Small intestine (tissue), 7 donors: ENCODE measurements at regions not wholly inside any gene's neighbourhood (a gene's known extent, or its start where the extent isn't known, plus 50 kb on each side); places are given as distances from the start of the nearest gene placed in this dataset.

Source experiments
- DNase-seq, 2 donors: peaks; one replicate each; pipeline versions ENCODE4 v3.0.0 to v3.0.0-alpha.2; 2013
- FAIRE-seq: peaks from 2 replicates; lab custom pipeline; 2012; peaks lifted over from hg19 to GRCh38; lab: Jason Lieb, UNC
- H3K27ac ChIP-seq, 3 donors: one replicate each; pipeline ENCODE4 v1.5.1; 2013; ENCODE audit warnings: low read length in 2 of 3, mild to moderate bottlenecking in 2 of 3, control low read depth in 1 of 3, inconsistent platforms in 1 of 3, low read depth in 1 of 3, moderate library complexity in 1 of 3
- H3K27me3 ChIP-seq, 3 donors: one replicate each; pipeline ENCODE4 v1.6.1; 2013; ENCODE audit warnings: low read length in 3 of 3, inconsistent platforms in 1 of 3; ENCODE audit not compliant: control insufficient read depth in 3 of 3, insufficient read depth in 3 of 3
- H3K36me3 ChIP-seq, 3 donors: one replicate each; pipeline ENCODE4 v1.6.1; 2013; ENCODE audit warnings: low read length in 3 of 3, inconsistent platforms in 1 of 3, low read depth in 1 of 3, mild to moderate bottlenecking in 1 of 3, moderate library complexity in 1 of 3; ENCODE audit not compliant: control insufficient read depth in 3 of 3, insufficient read depth in 2 of 3
- H3K4me1 ChIP-seq, 3 donors: one replicate each; pipeline ENCODE4 v1.6.1; 2013; ENCODE audit warnings: low read length in 2 of 3, inconsistent platforms in 1 of 3, low read depth in 1 of 3, mild to moderate bottlenecking in 1 of 3, moderate library complexity in 1 of 3; ENCODE audit not compliant: control insufficient read depth in 3 of 3, insufficient read depth in 2 of 3
- H3K4me3 ChIP-seq, 3 donors: one replicate each; pipeline ENCODE4 v1.5.1; 2013; ENCODE audit warnings: low read length in 3 of 3, control low read depth in 1 of 3, inconsistent platforms in 1 of 3, low read depth in 1 of 3, mild to moderate bottlenecking in 1 of 3, moderate library complexity in 1 of 3
- H3K9me3 ChIP-seq, 2 donors: one replicate each; pipeline ENCODE4 v1.6.1; 2013; ENCODE audit warnings: low read depth in 1 of 2, low read length in 1 of 2; ENCODE audit not compliant: control insufficient read depth in 2 of 2, insufficient read depth in 1 of 2
- WGBS, 3 donors: extraction: QIAGEN DNeasy Blood & Tissue Kit; methylation state at CpG; one replicate each; pipeline ENCODE4 v1.1.7; 2013; 5-methylcytosine and 5-hydroxymethylcytosine counted together
- donor health status: healthy with polysubstance abuse.
- donor health status: control.
- donor health status: control.
- donor health status: Bipolar disorder and iron deficiency.
- donor health status: healthy.

DNA sequence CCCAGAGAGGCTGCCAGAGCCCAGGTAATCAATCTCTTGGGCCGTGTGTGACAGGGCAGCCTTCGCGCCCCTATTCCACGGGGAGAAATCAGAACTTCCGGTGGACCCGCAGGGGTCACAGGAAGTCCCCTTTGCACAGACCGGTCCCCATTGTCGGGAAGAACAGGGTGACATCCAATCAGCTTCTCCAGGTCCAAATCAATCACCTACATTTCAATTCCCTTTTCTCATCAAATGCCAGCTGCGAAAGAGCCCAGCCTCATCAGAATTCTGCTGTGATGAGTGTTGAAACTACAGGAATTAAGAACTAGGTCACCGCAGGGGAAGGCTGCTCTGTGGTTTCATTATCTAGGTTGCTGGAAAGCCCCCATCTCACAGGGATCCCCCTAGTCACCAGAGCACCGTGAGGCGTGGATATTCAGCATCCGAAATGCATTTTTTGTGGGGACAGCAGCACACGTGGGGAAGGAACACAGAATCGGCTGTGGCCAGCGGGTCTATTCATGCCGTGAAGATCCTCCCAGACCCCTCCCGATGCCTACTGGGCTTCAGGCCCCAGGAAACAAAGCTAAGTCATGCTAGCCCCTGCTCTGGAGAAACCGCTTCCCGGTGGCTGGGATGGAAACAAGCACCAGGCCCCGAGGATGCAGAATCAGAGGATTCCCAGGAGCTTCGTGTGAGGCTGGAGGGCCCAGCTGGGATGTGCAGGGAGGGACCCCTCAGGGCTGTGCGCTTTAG is 193.7 kb upstream of the ID2 start:
- Histone ChIP-seq H3K4me1 (peaks cover 0 to 25% (median 5%) of the 10 kb centered on the region in 3 donors), H3K27ac (peak overlapping the region in 1 of 3 donors; percentile 25), H3K36me3 (no peaks in the 10 kb centered on the region), H3K4me3 (peak overlapping the region in 1 of 3 donors; percentile 9), H3K9me3 (peaks cover 0 to 4% of the 10 kb centered on the region in 2 donors), H3K27me3 (no peaks in the 10 kb centered on the region)
- DNase-seq (peak in 1 of 2 donors; percentile 16), FAIRE-seq (no peak)
- WGBS, 3 donors: 63 to 85% (median 63%) methylated on average over 23 of the region's 23 CpGs

DNA sequence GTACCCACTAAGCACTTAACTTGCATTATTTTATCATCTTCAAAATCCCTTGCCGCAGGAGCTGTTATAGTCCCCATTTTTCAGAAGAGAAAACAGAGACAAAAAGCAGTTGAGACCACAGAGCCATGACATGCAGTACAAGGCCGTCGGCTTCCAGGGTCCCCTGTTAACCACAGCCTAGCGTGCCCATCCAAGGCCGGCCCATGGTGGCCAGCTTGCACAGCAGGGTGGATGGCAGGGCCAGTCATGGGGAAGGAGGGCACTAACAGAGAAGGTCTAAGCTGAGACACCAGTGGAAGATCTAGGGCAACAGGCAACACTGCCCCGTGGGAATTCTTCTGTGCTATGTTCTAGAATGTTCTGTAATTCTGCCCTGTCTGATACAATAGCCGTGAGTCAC is 192.6 kb upstream of the ID2 start:
- no peak for DNase-seq
- peaks cover 0 to 4% of the 10 kb centered on the region in 2 donors for H3K9me3 ChIP-seq
- peak overlapping the region in 1 of 3 donors; percentile 24 for H3K27ac ChIP-seq
- H3K27me3 ChIP-seq: no peaks in the 10 kb centered on the region
- H3K36me3 ChIP-seq: no peaks in the 10 kb centered on the region
- peaks cover 0 to 34% (median 9%) of the 10 kb centered on the region in 3 donors for H3K4me1 ChIP-seq
- 91 to 96% (median 96%) methylated on average over 7 of the region's 7 CpGs for WGBS, 3 donors
- no peak overlapping the region for H3K4me3 ChIP-seq
- no peak for FAIRE-seq

DNA sequence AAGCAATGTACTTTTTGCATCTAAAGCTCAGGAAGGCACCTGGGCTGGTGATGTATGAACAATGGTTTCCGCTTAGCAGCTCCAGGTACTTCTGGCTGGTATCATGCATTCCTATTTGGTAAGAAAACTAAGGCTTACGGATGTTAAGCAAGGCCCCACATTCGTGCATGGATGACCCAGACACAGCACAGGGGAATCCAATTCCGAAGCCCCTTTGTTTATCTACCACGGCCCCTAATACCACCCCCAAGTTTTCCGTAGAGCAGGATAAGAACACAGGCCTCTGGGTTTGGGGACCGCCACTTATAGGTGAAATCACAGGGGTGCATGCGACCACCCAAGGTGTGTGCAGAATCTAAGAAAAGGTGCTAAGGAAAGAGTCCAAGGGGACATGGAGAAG is 192.1 kb upstream of the ID2 start:
- Histone ChIP-seq H3K36me3 (no peaks in the 10 kb centered on the region), H3K4me3 (no peak overlapping the region), H3K9me3 (peaks cover 0 to 1% of the 10 kb centered on the region in 2 donors), H3K4me1 (peaks cover 0 to 40% (median 9%) of the 10 kb centered on the region in 3 donors), H3K27ac (no peak overlapping the region), H3K27me3 (no peaks in the 10 kb centered on the region)
- no peak for DNase-seq
- 98 to 99% (median 98%) methylated on average over 8 of the region's 8 CpGs for WGBS, 3 donors
- no peak for FAIRE-seq

DNA sequence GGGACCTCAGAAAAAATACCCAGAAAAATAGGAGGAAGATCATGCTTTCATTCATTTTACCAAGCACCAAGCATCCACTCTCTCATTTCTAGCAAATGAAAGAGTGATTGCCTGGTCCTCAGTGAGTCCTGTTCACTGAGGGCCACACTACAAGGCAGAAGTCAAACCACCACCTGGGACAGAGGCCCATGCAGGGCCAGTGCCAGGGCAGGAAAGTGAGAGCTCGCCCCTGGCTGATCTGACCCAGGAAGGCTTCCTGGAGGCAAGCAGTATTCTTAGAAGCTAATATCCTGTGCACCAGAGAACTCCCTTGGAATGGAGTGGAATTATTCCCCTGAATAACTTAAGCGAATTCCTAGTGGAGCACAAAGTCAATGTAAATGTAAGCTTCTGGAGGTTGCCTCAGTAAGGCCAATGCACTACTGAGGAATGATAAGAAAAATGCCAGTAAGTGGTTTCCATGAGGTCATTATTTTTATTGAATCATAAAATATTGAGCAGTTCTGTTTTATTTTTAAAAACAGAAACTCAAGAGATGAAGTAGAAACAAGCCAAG is 191.6 kb upstream of the ID2 start:
- H3K27me3 ChIP-seq: no peaks in the 10 kb centered on the region
- H3K9me3 ChIP-seq: no peaks in the 10 kb centered on the region
- 93 to 100% (median 97%) methylated on average over 2 of the region's 2 CpGs for WGBS, 3 donors
- no peak for DNase-seq
- H3K4me1 ChIP-seq: peaks cover 0 to 43% (median 9%) of the 10 kb centered on the region in 3 donors
- H3K36me3 ChIP-seq: no peaks in the 10 kb centered on the region
- FAIRE-seq: no peak
- no peak overlapping the region for H3K4me3 ChIP-seq
- peak overlapping the region in 1 of 3 donors; percentile 20 for H3K27ac ChIP-seq

DNA sequence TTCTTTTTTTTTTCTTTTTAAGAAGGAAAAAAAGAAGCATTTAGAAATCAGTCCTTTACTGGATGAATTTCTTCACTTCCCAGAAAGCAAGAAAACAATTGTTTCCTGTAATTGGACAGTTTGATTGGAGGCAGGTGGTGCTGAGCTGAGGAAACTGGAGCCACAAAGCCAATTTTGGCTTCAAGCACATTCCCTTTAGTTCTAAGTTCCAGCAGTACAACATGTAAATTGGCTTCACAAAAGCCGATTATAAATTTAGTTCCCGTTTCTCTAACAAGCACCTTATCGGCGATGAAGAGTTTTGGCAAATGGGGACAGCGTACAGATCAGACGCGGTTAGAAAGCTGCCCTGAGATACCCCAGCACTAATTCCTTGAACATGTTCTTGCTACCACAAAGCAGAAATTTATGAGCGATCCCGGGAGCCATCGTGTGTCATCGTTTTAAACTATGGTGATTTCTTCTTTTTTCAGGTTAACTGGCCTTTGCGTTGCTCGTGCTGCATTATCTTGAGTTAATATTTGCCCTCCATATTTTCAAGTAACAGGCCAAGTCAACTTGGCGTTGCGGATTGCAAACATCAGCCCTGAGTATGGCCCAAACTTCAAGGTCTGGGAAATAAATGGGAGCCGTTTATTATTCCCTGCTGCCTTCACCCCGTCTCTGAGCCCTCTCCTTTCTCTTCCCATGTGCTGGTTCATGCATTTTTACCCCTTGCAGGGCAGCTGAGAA is 190.4 kb upstream of the ID2 start:
- FAIRE-seq (no peak), DNase-seq (no peak)
- peaks cover 0 to 49% (median 9%) of the 10 kb centered on the region in 3 donors for H3K4me1 ChIP-seq
- no peak overlapping the region for H3K27ac ChIP-seq
- no peaks in the 10 kb centered on the region for H3K36me3 ChIP-seq
- no peak overlapping the region for H3K4me3 ChIP-seq
- no peaks in the 10 kb centered on the region for H3K27me3 ChIP-seq
- 63 to 66% (median 65%) methylated on average over 17 of the region's 17 CpGs for whole genome bisulfite sequencing, 3 donors
- H3K9me3 ChIP-seq: no peaks in the 10 kb centered on the region

DNA sequence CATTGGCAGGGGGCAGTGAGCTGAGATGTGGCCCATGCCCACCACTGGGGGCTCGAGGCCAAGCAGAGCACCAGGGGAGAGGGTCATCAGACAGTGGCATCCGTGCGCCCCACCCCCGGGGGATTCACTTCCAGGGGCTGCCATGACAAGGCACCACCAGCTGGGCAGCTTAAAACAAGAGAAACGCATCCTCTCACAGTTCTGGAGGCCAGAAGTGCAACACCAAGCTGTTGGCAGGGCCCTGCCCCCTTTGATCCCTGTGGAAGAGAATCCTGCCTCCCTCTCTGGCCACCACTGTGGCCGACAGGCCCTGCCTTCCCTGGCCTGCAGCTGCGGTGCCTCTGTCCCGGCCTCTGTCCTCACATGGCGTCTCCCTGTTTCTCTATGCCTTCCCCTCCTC is 187.7 kb upstream of the ID2 start:
- DNase-seq (no peak), FAIRE-seq (no peak)
- Histone ChIP-seq H3K4me3 (no peak overlapping the region), H3K9me3 (no peaks in the 10 kb centered on the region), H3K27me3 (no peaks in the 10 kb centered on the region), H3K4me1 (peaks cover 0 to 66% (median 12%) of the 10 kb centered on the region in 3 donors), H3K27ac (no peak overlapping the region), H3K36me3 (no peaks in the 10 kb centered on the region)
- WGBS, 3 donors: 85 to 91% (median 89%) methylated on average over 9 of the region's 9 CpGs

DNA sequence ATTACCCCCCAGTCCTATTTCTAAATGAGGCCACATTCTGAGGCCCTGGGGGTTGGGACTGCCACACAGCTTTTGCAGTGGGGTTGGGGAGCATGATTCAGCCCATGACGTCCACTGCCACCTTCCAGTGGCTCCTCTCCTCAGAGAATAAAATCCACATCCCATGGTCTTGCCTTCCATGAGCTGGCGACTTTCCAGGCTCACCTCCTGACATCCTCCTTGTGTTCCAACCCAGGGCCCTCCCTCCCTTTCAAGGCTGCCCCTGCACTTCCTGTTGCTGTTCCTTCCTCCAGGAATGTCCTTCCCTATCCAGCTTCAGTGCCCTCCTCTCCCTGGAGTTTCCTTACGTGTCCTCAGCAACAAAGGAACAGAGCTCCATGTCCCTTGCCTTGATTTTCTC is 187.3 kb upstream of the ID2 start:
- no peaks in the 10 kb centered on the region for H3K36me3 ChIP-seq
- FAIRE-seq (no peak), DNase-seq (no peak)
- H3K4me3 ChIP-seq: no peak overlapping the region
- 80 to 88% (median 88%) methylated on average over 3 of the region's 3 CpGs for WGBS, 3 donors
- no peaks in the 10 kb centered on the region for H3K9me3 ChIP-seq
- H3K27me3 ChIP-seq: no peaks in the 10 kb centered on the region
- H3K27ac ChIP-seq: no peak overlapping the region
- peaks cover 0 to 66% (median 12%) of the 10 kb centered on the region in 3 donors for H3K4me1 ChIP-seq

DNA sequence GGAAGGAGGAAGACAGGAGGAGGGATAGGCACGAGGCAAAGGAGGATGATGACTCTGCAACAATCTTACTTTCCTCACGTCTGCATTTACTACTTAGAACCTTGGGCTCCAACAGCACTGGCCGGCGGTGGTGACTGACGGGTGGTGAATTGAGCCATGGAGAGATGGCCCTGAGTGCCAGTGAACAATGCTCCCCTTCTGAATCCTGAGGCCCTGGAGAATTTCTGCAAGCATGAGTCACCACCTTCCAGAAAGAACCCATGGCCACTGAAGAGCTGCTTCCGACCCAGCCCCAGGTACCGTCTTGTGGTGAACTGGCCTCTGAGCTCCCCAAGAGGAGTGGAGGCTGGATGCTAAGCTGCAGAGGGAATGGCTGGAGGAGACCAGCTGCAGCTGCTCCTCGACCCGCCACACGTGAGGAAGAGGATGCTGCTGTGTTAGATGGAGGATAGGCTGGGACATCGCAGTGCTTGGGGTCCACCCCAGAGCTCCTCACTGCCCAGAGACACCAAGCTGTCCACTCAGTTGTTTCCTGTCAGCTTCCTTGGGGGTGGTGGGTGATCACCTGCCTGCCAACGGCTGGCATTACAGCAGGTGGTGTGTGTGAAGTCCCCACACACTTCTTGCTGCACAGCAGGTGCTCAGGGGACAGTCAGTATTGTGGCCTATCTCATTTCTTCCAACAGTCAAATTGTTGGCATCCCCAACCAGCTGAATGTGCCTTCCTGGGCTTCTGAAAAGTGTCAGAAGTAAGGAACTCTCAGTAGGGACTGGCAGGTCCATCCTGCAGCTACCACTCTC is 186.5 kb upstream of the ID2 start:
- DNase-seq (no peak), FAIRE-seq (no peak)
- WGBS, 3 donors: 88 to 91% (median 89%) methylated on average over 12 of the region's 12 CpGs
- Histone ChIP-seq H3K36me3 (no peaks in the 10 kb centered on the region), H3K27me3 (no peaks in the 10 kb centered on the region), H3K27ac (no peak overlapping the region), H3K4me1 (peaks cover 0 to 67% (median 12%) of the 10 kb centered on the region in 3 donors), H3K9me3 (no peaks in the 10 kb centered on the region), H3K4me3 (no peak overlapping the region)
